ENCODE measurements at regions not wholly inside any gene's neighbourhood (a gene's known extent, or its start where the extent isn't known, plus 50 kb on each side); places are given as distances from the start of the nearest gene placed in this dataset.

GRCh38 chr21:15405214-15405613, 324.6 kb upstream of the USP25 start:
- TF ChIP-seq CTCF (IDR thresholded peaks at IDR 0.05): no peak
- TF ChIP-seq POLR2AphosphoS5 (IDR thresholded peaks at IDR 0.05; ENCODE audit: insufficient read depth in 1 of 2, low read depth in 1 of 2): no peak
- TF ChIP-seq POLR2A (IDR thresholded peaks at IDR 0.05): no peak

All from vagina (tissue), 2 donors.